ENCODE measurements at regions not wholly inside any gene's neighbourhood (a gene's known extent, or its start where the extent isn't known, plus 50 kb on each side); places are given as distances from the start of the nearest gene placed in this dataset.

- H3K4me1 ChIP-seq (ENCODE audit: control insufficient read depth, insufficient read depth, low read length) = no peaks in the 10 kb centered on the region
- TF ChIP-seq, protein P1, sequence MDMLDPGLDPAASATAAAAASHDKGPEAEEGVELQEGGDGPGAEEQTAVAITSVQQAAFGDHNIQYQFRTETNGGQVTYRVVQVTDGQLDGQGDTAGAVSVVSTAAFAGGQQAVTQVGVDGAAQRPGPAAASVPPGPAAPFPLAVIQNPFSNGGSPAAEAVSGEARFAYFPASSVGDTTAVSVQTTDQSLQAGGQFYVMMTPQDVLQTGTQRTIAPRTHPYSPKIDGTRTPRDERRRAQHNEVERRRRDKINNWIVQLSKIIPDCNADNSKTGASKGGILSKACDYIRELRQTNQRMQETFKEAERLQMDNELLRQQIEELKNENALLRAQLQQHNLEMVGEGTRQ (IDR thresholded peaks at IDR 0.05; ENCODE audit: low read depth, low read length) = no peak
- TF ChIP-seq RAD21 (IDR thresholded peaks at IDR 0.05; ENCODE audit: low read length) = no peak
- TF ChIP-seq, protein P2, sequence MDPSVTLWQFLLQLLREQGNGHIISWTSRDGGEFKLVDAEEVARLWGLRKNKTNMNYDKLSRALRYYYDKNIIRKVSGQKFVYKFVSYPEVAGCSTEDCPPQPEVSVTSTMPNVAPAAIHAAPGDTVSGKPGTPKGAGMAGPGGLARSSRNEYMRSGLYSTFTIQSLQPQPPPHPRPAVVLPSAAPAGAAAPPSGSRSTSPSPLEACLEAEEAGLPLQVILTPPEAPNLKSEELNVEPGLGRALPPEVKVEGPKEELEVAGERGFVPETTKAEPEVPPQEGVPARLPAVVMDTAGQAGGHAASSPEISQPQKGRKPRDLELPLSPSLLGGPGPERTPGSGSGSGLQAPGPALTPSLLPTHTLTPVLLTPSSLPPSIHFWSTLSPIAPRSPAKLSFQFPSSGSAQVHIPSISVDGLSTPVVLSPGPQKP (IDR thresholded peaks at IDR 0.05; ENCODE audit: borderline replicate concordance, low read depth, low read length) = no peak
- TF ChIP-seq CEBPB (IDR thresholded peaks at IDR 0.05; ENCODE audit: low read depth, low read length) = no peak
- no peak for TF ChIP-seq NFE2L2 (IDR thresholded peaks at IDR 0.05; ENCODE audit: low read depth, low read length)
- no peak for TF ChIP-seq RFX5 (IDR thresholded peaks at IDR 0.05; ENCODE audit: low read depth, low read length)
- no peak for TF ChIP-seq MAZ (IDR thresholded peaks at IDR 0.05; ENCODE audit: borderline replicate concordance, low read depth, low read length)
- TF ChIP-seq CTCF (conservative IDR thresholded peaks at IDR 0.05; ENCODE audit: low read depth, low read length) = no peak
- no peak for TF ChIP-seq BHLHE40 (IDR thresholded peaks at IDR 0.05; ENCODE audit: low read depth, low read length)
- no peak for TF ChIP-seq RCOR1 (IDR thresholded peaks at IDR 0.05; ENCODE audit: insufficient replicate concordance, low read length)
- no peak for TF ChIP-seq MXI1 (IDR thresholded peaks at IDR 0.05; ENCODE audit: borderline replicate concordance, low read depth, low read length)
- no peak for TF ChIP-seq POLR2A (IDR thresholded peaks at IDR 0.05; ENCODE audit: low read depth, low read length)
- no peak for TF ChIP-seq MAFK (IDR thresholded peaks at IDR 0.05; ENCODE audit: low read depth, low read length)
- no peak for TF ChIP-seq FOS (IDR thresholded peaks at IDR 0.05; ENCODE audit: low read depth, low read length)
- TF ChIP-seq CHD1 (IDR thresholded peaks at IDR 0.05; ENCODE audit: low read depth, low read length) = no peak
- ATAC-seq (ENCODE audit: low read depth) (no peak), DNase-seq (no peak)
- no peak overlapping the region for H3K4me2 ChIP-seq (ENCODE audit: low read depth, low read length)
- H3K9ac ChIP-seq (ENCODE audit: low read depth, low read length) = no peak overlapping the region
- H3K18ac ChIP-seq (ENCODE audit: low read depth, low read length) = no peak overlapping the region
- no peak overlapping the region for H4K8ac ChIP-seq (ENCODE audit: low read depth in 2 of 2, low read length in 2 of 2)
- no peak overlapping the region for H3K4ac ChIP-seq (ENCODE audit: low read depth, low read length)
- dilution Hi-C loops (cut with HindIII; ENCODE audit: low sequenced_read_pairs, unreplicated experiment) = no loop called here
- ChIA-PET CTCF (no interaction called here), POLR2A (ENCODE audit: unreplicated experiment) (no interaction called here)
- H4K20me1 ChIP-seq (ENCODE audit: insufficient read depth, low read length) = no peaks in the 10 kb centered on the region
- no peak overlapping the region for H3K4me3 ChIP-seq (ENCODE audit: insufficient read depth, low read depth, low read length)
- BruUV-seq (replicated peaks) = no TSS peak
- H3K9me1 ChIP-seq (ENCODE audit: insufficient read depth, low read length) = no peaks in the 10 kb centered on the region
- no peak overlapping the region for H3K14ac ChIP-seq (replicated peaks; ENCODE audit: low read depth, low read length)
- H2BK15ac ChIP-seq (ENCODE audit: low read depth, low read length) = no peak overlapping the region
- H2AK5ac ChIP-seq (ENCODE audit: low read depth, low read length) = no peak overlapping the region
- H3K9me3 ChIP-seq (ENCODE audit: control insufficient read depth, insufficient read depth, low read length) = no peaks in the 10 kb centered on the region
- no peaks in the 10 kb centered on the region for H3K79me1 ChIP-seq (ENCODE audit: low read depth in 1 of 2, low read length in 2 of 2)
- H2BK20ac ChIP-seq (ENCODE audit: low read depth, low read length) = no peak overlapping the region
- no peak overlapping the region for H2BK5ac ChIP-seq (ENCODE audit: low read depth, low read length, poor library complexity, severe bottlenecking)
- H2AFZ ChIP-seq (replicated peaks; ENCODE audit: low read length, poor library complexity) = no peak overlapping the region
- H3K23ac ChIP-seq (ENCODE audit: low read depth, low read length) = no peak overlapping the region
- H4K5ac ChIP-seq (ENCODE audit: low read depth, low read length) = no peak overlapping the region
- no peak overlapping the region for H4K91ac ChIP-seq (ENCODE audit: insufficient read depth, low read depth, low read length)
- no peak overlapping the region for H3K56ac ChIP-seq (ENCODE audit: extremely low read depth, insufficient read depth, low read length)
- no peak overlapping the region for H3K27ac ChIP-seq (ENCODE audit: insufficient read depth, low read length)
- intact Hi-C loops (cut with micrococcal nuclease) = no loop called here
- H3K27me3 ChIP-seq (ENCODE audit: control insufficient read depth, insufficient read depth, low read length) = no peaks in the 10 kb centered on the region
- H2AK9ac ChIP-seq (replicated peaks; ENCODE audit: low read depth, low read length, poor library complexity) = no peak overlapping the region
- WGBS, 2 experiments (ENCODE audit: extremely low coverage in 2 of 2, insufficient read length in 1 of 2) = 60% methylated on average over 1 of the region's 5 CpGs; no CpG with 5 or more reads in 1 of the 2 experiments
- in situ Hi-C loops (cut with MboI; ENCODE audit: low sequenced_read_pairs) = no loop called here
- no peak overlapping the region for H2BK120ac ChIP-seq (ENCODE audit: low read depth, low read length)
- no peaks in the 10 kb centered on the region for H3K36me3 ChIP-seq (ENCODE audit: control insufficient read depth, insufficient read depth, low read length)
These were observed 299.0 kb upstream of the MAGEC2 start for GRCh38 chrX:142503967-142504643.

All from IMR-90 (cell line).